ENCODE measurements at regions not wholly inside any gene's neighbourhood (a gene's known extent, or its start where the extent isn't known, plus 50 kb on each side); places are given as distances from the start of the nearest gene placed in this dataset.
"Not testable (repeated sequence)": the region's sequence is repeated elsewhere in the genome, so short reads cannot be mapped to it uniquely, and the experiment has no call there.

DNA sequence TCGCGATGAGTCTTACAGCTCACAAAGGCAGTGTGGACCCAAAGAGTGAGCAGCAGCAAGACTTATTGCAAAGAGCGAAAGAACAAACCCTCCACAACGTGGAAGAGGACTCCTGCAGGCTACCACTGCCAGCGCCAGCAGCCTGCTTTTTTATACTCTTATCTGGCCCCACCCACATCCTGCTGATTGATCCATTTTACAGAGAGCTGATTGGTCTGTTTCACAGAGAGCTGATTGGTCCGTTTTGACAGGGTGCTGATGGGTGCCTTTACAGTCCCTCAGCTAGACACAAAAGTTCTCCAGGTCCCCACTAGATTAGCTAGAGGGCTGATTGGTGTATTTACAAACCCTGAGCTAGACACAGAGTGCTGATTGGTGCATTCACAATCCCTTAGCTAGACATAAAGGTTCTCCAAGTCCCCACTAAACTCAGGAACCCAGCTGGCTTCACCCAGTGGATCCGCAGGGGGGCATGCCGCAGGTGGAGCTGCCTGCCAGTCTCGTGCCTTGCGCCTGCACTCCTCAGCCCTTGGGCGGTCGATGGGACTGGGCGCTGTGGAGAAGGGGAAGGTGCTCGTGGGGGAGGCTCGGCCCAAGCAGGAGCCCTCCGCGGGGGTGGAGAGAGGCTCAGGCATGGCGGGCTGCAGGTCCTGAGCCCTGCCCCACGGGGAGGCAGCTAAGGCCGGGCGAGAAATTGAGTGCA, 75.7 kb downstream of the QDPR start:
- DNase-seq (ENCODE audit: low read depth, low spot score), result not testable (repeated sequence)

DNA sequence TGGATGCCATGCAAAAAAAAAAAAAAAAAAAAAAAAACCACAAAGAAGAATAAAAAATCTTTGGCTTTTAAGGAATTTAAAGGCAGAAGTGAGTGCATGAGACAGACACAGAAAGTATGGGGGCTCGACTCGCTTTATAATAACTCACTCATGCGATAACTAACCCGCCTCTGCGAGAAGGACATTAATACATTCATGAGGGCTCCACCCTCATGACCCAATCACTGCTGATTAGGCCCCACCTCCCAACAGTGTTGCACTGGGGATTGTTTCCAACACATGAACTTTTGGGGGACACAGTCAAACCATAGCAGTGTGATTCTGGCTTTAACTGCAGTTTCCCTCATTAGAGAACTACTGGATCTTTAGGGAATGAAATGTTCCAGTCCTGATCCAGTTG, 78.1 kb downstream of the QDPR start:
- TF ChIP-seq FOXP2 (optimal IDR thresholded peaks at IDR 0.05; ENCODE audit: control extremely low read depth, extremely low read length, insufficient read depth) (no peak), EZH2 (IDR thresholded peaks at IDR 0.05) (no peak), POLR2AphosphoS5 (IDR thresholded peaks at IDR 0.05; ENCODE audit: borderline replicate concordance, low read depth, low read length) (no peak)
- H3K36me3 ChIP-seq (ENCODE audit: insufficient read depth, low read length), result no peaks in the 10 kb centered on the region
- H3K4me3 ChIP-seq, result no peak overlapping the region

More for the DNA sequence above, 75.7 kb downstream of the QDPR start:
- H3K9ac ChIP-seq (ENCODE audit: insufficient read length); H3K27ac ChIP-seq; H3K4me3 ChIP-seq; H3K9me3 ChIP-seq (ENCODE audit: low read depth, low read length); H3K36me3 ChIP-seq (ENCODE audit: insufficient read depth, low read length): not testable (repeated sequence)

GRCh38 chr4:17427991-17428390, 83.9 kb downstream of the QDPR start:
- H3K9me3 ChIP-seq (ENCODE audit: low read depth, low read length), result no peaks in the 10 kb centered on the region

More for the DNA sequence above, 78.1 kb downstream of the QDPR start:
- DNase-seq (ENCODE audit: low read depth, low spot score), result no peak
- no peak overlapping the region for H3K27ac ChIP-seq
- H3K9ac ChIP-seq (ENCODE audit: insufficient read length), result no peak overlapping the region
- H3K9me3 ChIP-seq (ENCODE audit: low read depth, low read length), result no peaks in the 10 kb centered on the region

GRCh38 chr4:17426222-17426621, 85.7 kb downstream of the QDPR start:
- TF ChIP-seq EZH2 (IDR thresholded peaks at IDR 0.05) (no peak), FOXP2 (optimal IDR thresholded peaks at IDR 0.05; ENCODE audit: control extremely low read depth, extremely low read length, insufficient read depth) (no peak), POLR2AphosphoS5 (IDR thresholded peaks at IDR 0.05; ENCODE audit: borderline replicate concordance, low read depth, low read length) (no peak)
- no peaks in the 10 kb centered on the region for H3K9me3 ChIP-seq (ENCODE audit: low read depth, low read length)
- H3K4me3 ChIP-seq, result no peak overlapping the region
- H3K27ac ChIP-seq, result no peak overlapping the region
- DNase-seq (ENCODE audit: low read depth, low spot score), result no peak
- H3K9ac ChIP-seq (ENCODE audit: insufficient read length), result no peak overlapping the region
- no peaks in the 10 kb centered on the region for H3K36me3 ChIP-seq (ENCODE audit: insufficient read depth, low read length)

More at GRCh38 chr4:17427991-17428390, 83.9 kb downstream of the QDPR start:
- no peak for DNase-seq (ENCODE audit: low read depth, low spot score)
- Histone ChIP-seq H3K9ac (ENCODE audit: insufficient read length) (no peak overlapping the region), H3K27ac (no peak overlapping the region), H3K36me3 (ENCODE audit: insufficient read depth, low read length) (no peaks in the 10 kb centered on the region), H3K4me3 (no peak overlapping the region)
- TF ChIP-seq EZH2 (IDR thresholded peaks at IDR 0.05) (no peak), POLR2AphosphoS5 (IDR thresholded peaks at IDR 0.05; ENCODE audit: borderline replicate concordance, low read depth, low read length) (no peak), FOXP2 (optimal IDR thresholded peaks at IDR 0.05; ENCODE audit: control extremely low read depth, extremely low read length, insufficient read depth) (no peak)

DNA sequence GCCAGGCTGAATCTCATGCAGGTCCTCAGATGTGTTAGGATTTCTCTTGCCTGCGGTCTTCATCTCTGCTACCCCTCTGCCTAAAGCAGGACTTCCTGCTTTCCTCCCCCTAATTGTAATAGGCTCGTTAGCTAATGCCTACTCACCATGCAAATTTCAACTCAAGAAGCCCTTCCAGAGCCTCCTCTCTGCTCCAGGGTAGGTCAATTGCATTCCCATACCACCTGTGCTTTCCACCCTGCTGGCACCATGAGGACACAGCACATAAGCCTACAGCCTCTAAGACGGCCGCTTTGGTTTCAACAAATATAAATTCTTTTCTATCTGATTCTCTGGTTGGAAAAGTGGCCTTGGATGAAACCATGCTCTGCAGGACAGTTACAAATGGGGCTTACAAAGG, 93.9 kb downstream of the QDPR start:
- TF ChIP-seq POLR2AphosphoS5 (IDR thresholded peaks at IDR 0.05; ENCODE audit: borderline replicate concordance, low read depth, low read length) (no peak), FOXP2 (optimal IDR thresholded peaks at IDR 0.05; ENCODE audit: control extremely low read depth, extremely low read length, insufficient read depth) (no peak), EZH2 (IDR thresholded peaks at IDR 0.05) (no peak)
- H3K4me3 ChIP-seq, result no peak overlapping the region
- no peak overlapping the region for H3K27ac ChIP-seq
- H3K36me3 ChIP-seq (ENCODE audit: insufficient read depth, low read length), result no peaks in the 10 kb centered on the region
- DNase-seq (ENCODE audit: low read depth, low spot score), result no peak
- no peak overlapping the region for H3K9ac ChIP-seq (ENCODE audit: insufficient read length)
- no peaks in the 10 kb centered on the region for H3K9me3 ChIP-seq (ENCODE audit: low read depth, low read length)

DNA sequence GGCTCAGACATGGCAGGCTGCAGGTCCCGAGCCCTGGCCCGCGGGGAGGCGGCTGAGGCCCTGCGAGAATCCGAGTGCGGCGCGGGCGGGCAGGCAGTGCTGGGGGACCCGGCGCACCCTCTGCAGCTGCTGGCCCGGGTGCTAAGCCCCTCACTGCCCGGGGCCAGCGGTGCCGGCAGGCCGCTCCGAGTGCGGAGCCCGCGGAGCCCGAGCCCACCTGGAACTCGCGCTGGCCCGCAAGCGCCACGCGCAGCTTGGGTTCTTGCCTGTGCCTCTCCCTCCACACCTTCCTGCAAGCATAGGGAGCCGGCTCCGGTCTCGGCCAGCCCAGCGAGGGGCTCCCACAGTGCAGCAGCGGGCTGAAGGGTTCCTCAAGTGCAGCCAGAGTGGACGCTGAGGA, 97.5 kb downstream of the QDPR start:
- H3K9ac ChIP-seq (ENCODE audit: insufficient read length), result no peak overlapping the region
- no peak overlapping the region for H3K4me3 ChIP-seq
- no peaks in the 10 kb centered on the region for H3K9me3 ChIP-seq (ENCODE audit: low read depth, low read length)
- no peak overlapping the region for H3K27ac ChIP-seq
- TF ChIP-seq FOXP2 (optimal IDR thresholded peaks at IDR 0.05; ENCODE audit: control extremely low read depth, extremely low read length, insufficient read depth) (no peak), EZH2 (IDR thresholded peaks at IDR 0.05) (no peak), POLR2AphosphoS5 (IDR thresholded peaks at IDR 0.05; ENCODE audit: borderline replicate concordance, low read depth, low read length) (no peak)
- no peak for DNase-seq (ENCODE audit: low read depth, low spot score)
- no peaks in the 10 kb centered on the region for H3K36me3 ChIP-seq (ENCODE audit: insufficient read depth, low read length)

GRCh38 chr4:17400686-17401085, 111.2 kb downstream of the QDPR start:
- peak overlapping the region; percentile 44; the same call in 1 of the 2 replicates for H3K27ac ChIP-seq
- no peak for DNase-seq (ENCODE audit: low read depth, low spot score)
- no peaks in the 10 kb centered on the region for H3K36me3 ChIP-seq (ENCODE audit: insufficient read depth, low read length)
- no peak overlapping the region for H3K9ac ChIP-seq (ENCODE audit: insufficient read length)
- no peak overlapping the region for H3K4me3 ChIP-seq
- H3K9me3 ChIP-seq (ENCODE audit: low read depth, low read length), result no peaks in the 10 kb centered on the region
- TF ChIP-seq FOXP2 (optimal IDR thresholded peaks at IDR 0.05; ENCODE audit: control extremely low read depth, extremely low read length, insufficient read depth), result no peak
- TF ChIP-seq POLR2AphosphoS5 (IDR thresholded peaks at IDR 0.05; ENCODE audit: borderline replicate concordance, low read depth, low read length), result no peak
- no peak for TF ChIP-seq EZH2 (IDR thresholded peaks at IDR 0.05)

- Histone ChIP-seq H3K4me3 (no peak overlapping the region), H3K36me3 (ENCODE audit: insufficient read depth, low read length) (no peaks in the 10 kb centered on the region), H3K9ac (ENCODE audit: insufficient read length) (no peak overlapping the region), H3K27ac (no peak overlapping the region), H3K9me3 (ENCODE audit: low read depth, low read length) (no peaks in the 10 kb centered on the region)
- DNase-seq (ENCODE audit: low read depth, low spot score), result no peak
- TF ChIP-seq FOXP2 (optimal IDR thresholded peaks at IDR 0.05; ENCODE audit: control extremely low read depth, extremely low read length, insufficient read depth) (no peak), POLR2AphosphoS5 (IDR thresholded peaks at IDR 0.05; ENCODE audit: borderline replicate concordance, low read depth, low read length) (no peak), EZH2 (IDR thresholded peaks at IDR 0.05) (no peak)
These were observed 113.1 kb downstream of the QDPR start for GRCh38 chr4:17398805-17399204.

- H3K9me3 ChIP-seq (ENCODE audit: low read depth, low read length), result no peaks in the 10 kb centered on the region
- no peaks in the 10 kb centered on the region for H3K36me3 ChIP-seq (ENCODE audit: insufficient read depth, low read length)
- TF ChIP-seq EZH2 (IDR thresholded peaks at IDR 0.05) (no peak), POLR2AphosphoS5 (IDR thresholded peaks at IDR 0.05; ENCODE audit: borderline replicate concordance, low read depth, low read length) (no peak), FOXP2 (optimal IDR thresholded peaks at IDR 0.05; ENCODE audit: control extremely low read depth, extremely low read length, insufficient read depth) (no peak)
- peak overlapping the region; percentile 92 for H3K27ac ChIP-seq
- no peak for DNase-seq (ENCODE audit: low read depth, low spot score)
- peak overlapping the region; percentile 45; the same call in 1 of the 2 replicates for H3K4me3 ChIP-seq
- H3K9ac ChIP-seq (ENCODE audit: insufficient read length), result peak overlapping the region; percentile 53
These were observed 113.9 kb downstream of the QDPR start for GRCh38 chr4:17398035-17398434.

Data from SK-N-MC (cell line).